HepG2 (cell line): ENCODE measurements at regions not wholly inside any gene's neighbourhood (a gene's known extent, or its start where the extent isn't known, plus 50 kb on each side); places are given as distances from the start of the nearest gene placed in this dataset.

Source experiments
- ATAC-seq: fragments of 200-7000 bp; cut with Tn5 transposase; 3 replicates; pipeline ENCODE4 v1.9.1; 2020; ENCODE audit warnings: mild to moderate bottlenecking, moderate library complexity
- BruUV-seq: library from RNA; stranded (reverse); fragments of 400-500 nt; replicated peaks from 2 replicates; lab custom pipeline; 2021; lab: Mats Ljungman, UMichigan
- CTCF ChIA-PET: fragments of 300-600 bp; formaldehyde crosslinking; extraction: SDS; loops from one replicate; lab custom pipeline; 2021; ENCODE audit warnings: low total read pairs, inconsistent platforms, low intra/inter-chr PET ratio; lab: Yijun Ruan, JAX
- POLR2A ChIA-PET: fragments of 350-600 bp; sonication (Branson Sonifier 250); formaldehyde crosslinking; loops from one replicate; lab custom pipeline; 2020; ENCODE audit warnings: antibody characterized with exemption, inconsistent platforms; lab: Yijun Ruan, JAX
- DNase-seq: peaks from one replicate; pipeline ENCODE4 v3.0.0-alpha.2; 2015; ENCODE audit warnings: low spot score
- FAIRE-seq: peaks from 3 replicates; lab custom pipeline; 2011; peaks lifted over from hg19 to GRCh38; lab: Jason Lieb, UNC
- H2AFZ ChIP-seq: one replicate; pipeline ENCODE4 v1.6.1; 2011; ENCODE audit warnings: low read length, inconsistent platforms
- H3K27ac ChIP-seq: fragments of 300-600 bp; 3 replicates; pipeline ENCODE4 v1.8.0; 2011; ENCODE audit warnings: mixed run types, mild to moderate bottlenecking, mixed read lengths, low read length, inconsistent platforms; ENCODE audit not compliant: insufficient read depth; ENCODE audit errors: extremely low read length
- H3K27me3 ChIP-seq, 2 experiments: fragments of 200-600 bp in 1 of 2; 2 replicates in 1 of 2; 3 replicates in 1 of 2; pipeline versions ENCODE4 v1.6.0 to v1.8.0; 2011; ENCODE audit warnings: low read length in 2 of 2, mild to moderate bottlenecking in 2 of 2, moderate library complexity in 2 of 2, inconsistent platforms in 1 of 2; ENCODE audit not compliant: insufficient read depth in 2 of 2, control insufficient read depth in 1 of 2
- H3K36me3 ChIP-seq, 2 experiments: fragments of 200-600 bp in 1 of 2; replicated peaks in 1 of 2; 2 replicates in 1 of 2; 3 replicates in 1 of 2; pipeline versions ENCODE4 v1.5.1 to v1.8.0; 2011; ENCODE audit warnings: low read length in 2 of 2, inconsistent platforms in 1 of 2; ENCODE audit not compliant: insufficient read depth in 2 of 2, control insufficient read depth in 1 of 2
- H3K4me1 ChIP-seq: 2 replicates; pipeline ENCODE4 v1.5.1; 2012; ENCODE audit warnings: low read length, inconsistent platforms; ENCODE audit not compliant: insufficient read depth
- H3K4me2 ChIP-seq: 2 replicates; pipeline ENCODE4 v1.6.0; 2011; ENCODE audit warnings: low read depth, low read length, inconsistent platforms
- H3K4me3 ChIP-seq, 3 experiments: fragments of 200-600 bp in 1 of 3; sonication (generic), shearing (Covaris generic) in 1 of 3; replicated peaks in 1 of 3; 2 replicates each; pipeline ENCODE4 v1.5.1; 2011 to 2016; ENCODE audit warnings: low read length in 3 of 3, inconsistent platforms in 2 of 3, low read depth in 2 of 3, mild to moderate bottlenecking in 2 of 3, control low read depth in 1 of 3, mixed read lengths in 1 of 3; ENCODE audit not compliant: insufficient read depth in 1 of 3
- H3K79me2 ChIP-seq: one replicate; pipeline ENCODE4 v1.6.1; 2011; ENCODE audit warnings: low read length, inconsistent platforms; ENCODE audit not compliant: insufficient read depth
- H3K9ac ChIP-seq: 2 replicates; pipeline ENCODE4 v1.6.0; 2011; ENCODE audit warnings: mild to moderate bottlenecking, low read depth, low read length, inconsistent platforms; ENCODE audit not compliant: insufficient read depth
- H3K9me3 ChIP-seq: 2 replicates; pipeline ENCODE4 v1.5.1; 2012; ENCODE audit warnings: mild to moderate bottlenecking, low read length
- H4K20me1 ChIP-seq: 2 replicates; pipeline ENCODE4 v1.6.0; 2011; ENCODE audit warnings: inconsistent platforms, mild to moderate bottlenecking, low read length, moderate library complexity; ENCODE audit not compliant: insufficient read depth
- ARHGAP35 ChIP-seq: sonication (generic); formaldehyde crosslinking; IDR thresholded peaks from 2 replicates; pipeline ENCODE4 v1.9.0; 2022; ENCODE audit warnings: mild to moderate bottlenecking, inconsistent platforms, moderate library complexity, missing genetic modification reagents, borderline replicate concordance
- ARNTL ChIP-seq: sonication (generic); formaldehyde crosslinking; IDR thresholded peaks from 2 replicates; pipeline ENCODE4 v1.4.0; 2020; ENCODE audit warnings: mild to moderate bottlenecking, missing genetic modification reagents
- ASH2L ChIP-seq: fragments of 300-600, 200-600 bp; sonication (generic); IDR thresholded peaks from 2 replicates; pipeline ENCODE4 v1.7.0; 2017; ENCODE audit warnings: low read depth, mild to moderate bottlenecking, moderate library complexity, mixed read lengths, low read length; ENCODE audit not compliant: insufficient read length
- BHLHE40 ChIP-seq: IDR thresholded peaks from 2 replicates; pipeline ENCODE4 v1.6.1; 2011; ENCODE audit warnings: low read length, improper control_type of control experiment
- ELF4 ChIP-seq: sonication (generic); formaldehyde crosslinking; IDR thresholded peaks from 2 replicates; pipeline ENCODE4 v1.5.0; 2020; ENCODE audit warnings: missing genetic modification reagents, mild to moderate bottlenecking, moderate library complexity, borderline replicate concordance
- GABPB1 ChIP-seq: IDR thresholded peaks from 2 replicates; pipeline ENCODE4 v1.6.1; 2016; ENCODE audit warnings: mild to moderate bottlenecking, missing genetic modification reagents, moderate library complexity, missing compliant biosample characterization
- JDP2 ChIP-seq: sonication (generic); formaldehyde crosslinking; IDR thresholded peaks from 2 replicates; pipeline ENCODE4 v1.8.1; 2022; ENCODE audit warnings: missing genetic modification reagents, borderline replicate concordance
- MIER2 ChIP-seq: IDR thresholded peaks from 2 replicates; pipeline ENCODE4 v1.6.1; 2016; ENCODE audit warnings: missing biosample characterization, missing genetic modification reagents
- MTF1 ChIP-seq: sonication (generic); formaldehyde crosslinking; IDR thresholded peaks from 2 replicates; pipeline ENCODE4 v1.5.0; 2020; ENCODE audit warnings: missing genetic modification reagents
- RBM22 ChIP-seq: fragments of 200-400 bp; formaldehyde crosslinking; optimal IDR thresholded peaks from 2 replicates; pipeline ENCODE3; 2017; ENCODE audit warnings: mild to moderate bottlenecking, low read length, moderate library complexity
- SCMH1 ChIP-seq: sonication (generic); formaldehyde crosslinking; IDR thresholded peaks from 2 replicates; pipeline ENCODE4 v1.9.0; 2021; ENCODE audit warnings: missing genetic modification reagents, mild to moderate bottlenecking, borderline replicate concordance
- SYNCRIP ChIP-seq: fragments of 200-400 bp; formaldehyde crosslinking; IDR thresholded peaks from 2 replicates; pipeline ENCODE4 v1.6.1; 2018; ENCODE audit warnings: mild to moderate bottlenecking, low read depth, low read length; ENCODE audit not compliant: insufficient read depth
- ZNF138 ChIP-seq: sonication (generic); formaldehyde crosslinking; IDR thresholded peaks from 2 replicates; pipeline ENCODE4 v1.5.0; 2020; ENCODE audit warnings: mild to moderate bottlenecking, low read depth, missing genetic modification reagents
- ZNF564 ChIP-seq: sonication (generic); formaldehyde crosslinking; IDR thresholded peaks from 2 replicates; pipeline ENCODE4 v1.8.1; 2023; ENCODE audit warnings: mild to moderate bottlenecking, missing genetic modification reagents
- ZNF670 ChIP-seq: sonication (generic); formaldehyde crosslinking; IDR thresholded peaks from 2 replicates; pipeline ENCODE4 v1.8.0; 2022; ENCODE audit warnings: mild to moderate bottlenecking, missing genetic modification reagents, borderline replicate concordance
- ZNF761 ChIP-seq: sonication (generic); formaldehyde crosslinking; conservative IDR thresholded peaks from 2 replicates; pipeline ENCODE4 v1.4.0; 2020; ENCODE audit warnings: mild to moderate bottlenecking, missing genetic modification reagents
- WGBS: methylation state at CpG from one replicate; pipeline ENCODE4 v1.1.6; 2017; ENCODE audit warnings: low lambda C conversion rate; 5-methylcytosine and 5-hydroxymethylcytosine counted together
- in situ Hi-C: cut with HindIII; loops from 2 replicates; pipeline ENCODE4 v1.10.0; 2017; ENCODE audit warnings: low pct_unique_long_range_greater_than_20kb; ENCODE audit not compliant: extremely low pct_ligation_motif_present
- intact Hi-C: fragments of 100-400 bp; cut with micrococcal nuclease; formaldehyde crosslinking; loops from one replicate; pipeline ENCODE4 v1.10.0; 2022; ENCODE audit not compliant: unreplicated experiment
- TF ChIP-seq, protein P1 (sequence below): sonication (generic); formaldehyde crosslinking; IDR thresholded peaks from 2 replicates; pipeline ENCODE4 v1.4.0; 2020; ENCODE audit warnings: missing genetic modification reagents
- TF ChIP-seq, protein P2 (sequence below): sonication (generic); formaldehyde crosslinking; IDR thresholded peaks from 2 replicates; pipeline ENCODE4 v1.4.0; 2020; ENCODE audit warnings: missing genetic modification reagents

DNA sequence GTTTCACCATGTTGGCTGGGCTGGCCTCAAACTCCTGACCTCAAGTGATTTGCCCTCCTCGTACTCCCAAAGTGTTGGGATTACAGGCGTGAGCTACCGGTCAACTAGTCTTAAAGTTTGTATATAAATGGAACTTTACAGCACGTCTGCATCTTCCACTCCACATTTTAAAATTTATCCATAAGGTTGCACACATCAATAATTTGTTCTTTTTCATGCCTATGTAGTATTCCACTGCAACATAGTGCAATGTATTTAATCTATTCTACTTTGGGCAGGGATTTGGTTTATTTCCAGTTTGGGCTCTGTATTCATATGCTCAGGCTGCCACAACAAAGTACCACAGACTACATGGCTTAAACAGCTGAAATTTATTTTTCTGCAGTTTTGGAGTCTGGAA lies 90.0 kb downstream of the NPTX2 start:
- in situ Hi-C loops (no loop called here), intact Hi-C loops (no loop called here)
- H3K4me3 ChIP-seq, result no peak overlapping the region
- no TSS peak for BruUV-seq
- DNase-seq (no peak), FAIRE-seq (no peak), ATAC-seq (no peak)
- peaks cover 0 to 29% of the 10 kb centered on the region in 2 experiments; a peak in 3 of 5 replicates for H3K27me3 ChIP-seq
- ChIA-PET CTCF (no interaction called here), POLR2A (no interaction called here)
- H3K9ac ChIP-seq, result no peak overlapping the region
- no peaks in the 10 kb centered on the region for H4K20me1 ChIP-seq
- H3K4me2 ChIP-seq, result no peak overlapping the region
- H3K79me2 ChIP-seq, result no peaks in the 10 kb centered on the region
- H3K36me3 ChIP-seq, result no peaks in the 10 kb centered on the region
- H3K9me3 ChIP-seq, result no peaks in the 10 kb centered on the region
- no peaks in the 10 kb centered on the region for H3K4me1 ChIP-seq
- TF ChIP-seq ZNF564, result no peak
- no peak for TF ChIP-seq ARNTL (CRISPR knock-in tag)
- no peak for TF ChIP-seq ELF4 (CRISPR knock-in tag)
- no peak for TF ChIP-seq ZNF138 (CRISPR knock-in tag)
- no peak for TF ChIP-seq ASH2L
- TF ChIP-seq, protein P1, sequence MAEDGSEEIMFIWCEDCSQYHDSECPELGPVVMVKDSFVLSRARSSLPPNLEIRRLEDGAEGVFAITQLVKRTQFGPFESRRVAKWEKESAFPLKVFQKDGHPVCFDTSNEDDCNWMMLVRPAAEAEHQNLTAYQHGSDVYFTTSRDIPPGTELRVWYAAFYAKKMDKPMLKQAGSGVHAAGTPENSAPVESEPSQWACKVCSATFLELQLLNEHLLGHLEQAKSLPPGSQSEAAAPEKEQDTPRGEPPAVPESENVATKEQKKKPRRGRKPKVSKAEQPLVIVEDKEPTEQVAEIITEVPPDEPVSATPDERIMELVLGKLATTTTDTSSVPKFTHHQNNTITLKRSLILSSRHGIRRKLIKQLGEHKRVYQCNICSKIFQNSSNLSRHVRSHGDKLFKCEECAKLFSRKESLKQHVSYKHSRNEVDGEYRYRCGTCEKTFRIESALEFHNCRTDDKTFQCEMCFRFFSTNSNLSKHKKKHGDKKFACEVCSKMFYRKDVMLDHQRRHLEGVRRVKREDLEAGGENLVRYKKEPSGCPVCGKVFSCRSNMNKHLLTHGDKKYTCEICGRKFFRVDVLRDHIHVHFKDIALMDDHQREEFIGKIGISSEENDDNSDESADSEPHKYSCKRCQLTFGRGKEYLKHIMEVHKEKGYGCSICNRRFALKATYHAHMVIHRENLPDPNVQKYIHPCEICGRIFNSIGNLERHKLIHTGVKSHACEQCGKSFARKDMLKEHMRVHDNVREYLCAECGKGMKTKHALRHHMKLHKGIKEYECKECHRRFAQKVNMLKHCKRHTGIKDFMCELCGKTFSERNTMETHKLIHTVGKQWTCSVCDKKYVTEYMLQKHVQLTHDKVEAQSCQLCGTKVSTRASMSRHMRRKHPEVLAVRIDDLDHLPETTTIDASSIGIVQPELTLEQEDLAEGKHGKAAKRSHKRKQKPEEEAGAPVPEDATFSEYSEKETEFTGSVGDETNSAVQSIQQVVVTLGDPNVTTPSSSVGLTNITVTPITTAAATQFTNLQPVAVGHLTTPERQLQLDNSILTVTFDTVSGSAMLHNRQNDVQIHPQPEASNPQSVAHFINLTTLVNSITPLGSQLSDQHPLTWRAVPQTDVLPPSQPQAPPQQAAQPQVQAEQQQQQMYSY (CRISPR knock-in tag), result no peak
- no peak for TF ChIP-seq RBM22
- no peak for TF ChIP-seq MIER2
- TF ChIP-seq BHLHE40, result no peak
- no peak for TF ChIP-seq SYNCRIP
- no peak for TF ChIP-seq ARHGAP35 (CRISPR knock-in tag)
- no peak for TF ChIP-seq MTF1
- TF ChIP-seq ZNF761 (CRISPR knock-in tag), result no peak
- no peak for TF ChIP-seq SCMH1 (CRISPR knock-in tag)
- no peak for TF ChIP-seq JDP2 (CRISPR knock-in tag)
- TF ChIP-seq, protein P2, sequence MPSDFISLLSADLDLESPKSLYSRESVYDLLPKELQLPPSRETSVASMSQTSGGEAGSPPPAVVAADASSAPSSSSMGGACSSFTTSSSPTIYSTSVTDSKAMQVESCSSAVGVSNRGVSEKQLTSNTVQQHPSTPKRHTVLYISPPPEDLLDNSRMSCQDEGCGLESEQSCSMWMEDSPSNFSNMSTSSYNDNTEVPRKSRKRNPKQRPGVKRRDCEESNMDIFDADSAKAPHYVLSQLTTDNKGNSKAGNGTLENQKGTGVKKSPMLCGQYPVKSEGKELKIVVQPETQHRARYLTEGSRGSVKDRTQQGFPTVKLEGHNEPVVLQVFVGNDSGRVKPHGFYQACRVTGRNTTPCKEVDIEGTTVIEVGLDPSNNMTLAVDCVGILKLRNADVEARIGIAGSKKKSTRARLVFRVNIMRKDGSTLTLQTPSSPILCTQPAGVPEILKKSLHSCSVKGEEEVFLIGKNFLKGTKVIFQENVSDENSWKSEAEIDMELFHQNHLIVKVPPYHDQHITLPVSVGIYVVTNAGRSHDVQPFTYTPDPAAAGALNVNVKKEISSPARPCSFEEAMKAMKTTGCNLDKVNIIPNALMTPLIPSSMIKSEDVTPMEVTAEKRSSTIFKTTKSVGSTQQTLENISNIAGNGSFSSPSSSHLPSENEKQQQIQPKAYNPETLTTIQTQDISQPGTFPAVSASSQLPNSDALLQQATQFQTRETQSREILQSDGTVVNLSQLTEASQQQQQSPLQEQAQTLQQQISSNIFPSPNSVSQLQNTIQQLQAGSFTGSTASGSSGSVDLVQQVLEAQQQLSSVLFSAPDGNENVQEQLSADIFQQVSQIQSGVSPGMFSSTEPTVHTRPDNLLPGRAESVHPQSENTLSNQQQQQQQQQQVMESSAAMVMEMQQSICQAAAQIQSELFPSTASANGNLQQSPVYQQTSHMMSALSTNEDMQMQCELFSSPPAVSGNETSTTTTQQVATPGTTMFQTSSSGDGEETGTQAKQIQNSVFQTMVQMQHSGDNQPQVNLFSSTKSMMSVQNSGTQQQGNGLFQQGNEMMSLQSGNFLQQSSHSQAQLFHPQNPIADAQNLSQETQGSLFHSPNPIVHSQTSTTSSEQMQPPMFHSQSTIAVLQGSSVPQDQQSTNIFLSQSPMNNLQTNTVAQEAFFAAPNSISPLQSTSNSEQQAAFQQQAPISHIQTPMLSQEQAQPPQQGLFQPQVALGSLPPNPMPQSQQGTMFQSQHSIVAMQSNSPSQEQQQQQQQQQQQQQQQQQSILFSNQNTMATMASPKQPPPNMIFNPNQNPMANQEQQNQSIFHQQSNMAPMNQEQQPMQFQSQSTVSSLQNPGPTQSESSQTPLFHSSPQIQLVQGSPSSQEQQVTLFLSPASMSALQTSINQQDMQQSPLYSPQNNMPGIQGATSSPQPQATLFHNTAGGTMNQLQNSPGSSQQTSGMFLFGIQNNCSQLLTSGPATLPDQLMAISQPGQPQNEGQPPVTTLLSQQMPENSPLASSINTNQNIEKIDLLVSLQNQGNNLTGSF (CRISPR knock-in tag), result no peak
- no peak for TF ChIP-seq GABPB1
- TF ChIP-seq ZNF670, result no peak
- 20% methylated on average over 4 of the region's 4 CpGs for WGBS
- H3K27ac ChIP-seq, result no peak overlapping the region
- H2AFZ ChIP-seq, result no peak overlapping the region
